H1 (cell line): ENCODE measurements at regions not wholly inside any gene's neighbourhood (a gene's known extent, or its start where the extent isn't known, plus 50 kb on each side); places are given as distances from the start of the nearest gene placed in this dataset.
A peak's percentile ranks its signal among the peaks of the same experiment; 100 is the strongest.

ENCODE experiments used
- CTCF ChIA-PET: fragments of 300-600 bp; sonication (Branson Sonifier 250); formaldehyde crosslinking; loops from one replicate; lab custom pipeline; 2021; ENCODE audit not compliant: partially characterized antibody; lab: Charles Lee
- POLR2A ChIA-PET: fragments of 300-600 bp; sonication (Branson Sonifier 250); formaldehyde crosslinking; loops from one replicate; lab custom pipeline; 2021; ENCODE audit warnings: inconsistent platforms; ENCODE audit not compliant: partially characterized antibody; lab: Charles Lee
- DNase-seq, 2 experiments: peaks; one replicate each; pipeline versions ENCODE4 v3.0.0 to v3.0.0-alpha.2; 2010 to 2022; ENCODE audit warnings: low spot score in 2 of 2, low read depth in 1 of 2, mixed read lengths in 1 of 2
- FAIRE-seq: peaks from 2 replicates; lab custom pipeline; 2011; peaks lifted over from hg19 to GRCh38; lab: Jason Lieb, UNC
- H2AFZ ChIP-seq: 2 replicates; pipeline ENCODE4 v1.8.1; 2012; ENCODE audit warnings: low read length, inconsistent platforms
- H2AK5ac ChIP-seq: 2 replicates; pipeline ENCODE4 v1.6.1; 2013; ENCODE audit warnings: low read depth, low read length
- H2BK120ac ChIP-seq: replicated peaks from 2 replicates; pipeline ENCODE3; 2013; ENCODE audit warnings: low read depth, low read length, inconsistent platforms
- H2BK12ac ChIP-seq: 2 replicates; pipeline ENCODE4 v1.6.1; 2013; ENCODE audit warnings: low read depth, low read length
- H2BK15ac ChIP-seq: 2 replicates; pipeline ENCODE4 v1.6.1; 2013; ENCODE audit warnings: low read length
- H2BK20ac ChIP-seq: 2 replicates; pipeline ENCODE4 v1.6.1; 2013; ENCODE audit warnings: low read length
- H2BK5ac ChIP-seq: 2 replicates; pipeline ENCODE4 v1.6.1; 2013; ENCODE audit warnings: low read depth, low read length
- H3K14ac ChIP-seq: 2 replicates; pipeline ENCODE4 v1.6.1; 2013; ENCODE audit warnings: inconsistent platforms; ENCODE audit not compliant: insufficient read length
- H3K18ac ChIP-seq: 2 replicates; pipeline ENCODE4 v1.6.1; 2013; ENCODE audit warnings: low read length; ENCODE audit errors: extremely low read depth
- H3K23ac ChIP-seq: 2 replicates; pipeline ENCODE4 v1.6.1; 2013; ENCODE audit warnings: inconsistent platforms; ENCODE audit not compliant: insufficient read length
- H3K23me2 ChIP-seq: 2 replicates; pipeline ENCODE4 v1.6.1; 2013; ENCODE audit warnings: low read depth, low read length
- H3K27ac ChIP-seq: 2 replicates; pipeline ENCODE4 v1.6.1; 2011; ENCODE audit warnings: low read depth, low read length, inconsistent platforms
- H3K27me3 ChIP-seq, 4 experiments: replicated peaks in 1 of 4; 1 replicate in 1 of 4; 2 replicates in 3 of 4; pipeline versions ENCODE4 v1.6.1 to v1.8.1; 2011 to 2013; ENCODE audit warnings: low read length in 3 of 4, mild to moderate bottlenecking in 3 of 4, inconsistent platforms in 2 of 4, mixed read lengths in 2 of 4, moderate library complexity in 1 of 4; ENCODE audit not compliant: control insufficient read depth in 3 of 4, insufficient read depth in 3 of 4; ENCODE audit errors: extremely low read depth in 1 of 4
- H3K36me3 ChIP-seq, 4 experiments: 2 replicates each; pipeline versions ENCODE4 v1.6.1 to v1.8.1; 2011 to 2013; ENCODE audit warnings: mild to moderate bottlenecking in 4 of 4, low read length in 3 of 4, moderate library complexity in 2 of 4, control low read depth in 1 of 4, inconsistent platforms in 1 of 4; ENCODE audit not compliant: insufficient read depth in 4 of 4, control insufficient read depth in 2 of 4
- H3K4ac ChIP-seq: replicated peaks from 2 replicates; pipeline ENCODE3; 2013; ENCODE audit warnings: low read length, low read depth, mixed read lengths, inconsistent platforms; ENCODE audit not compliant: insufficient read length
- H3K4me1 ChIP-seq, 4 experiments: replicated peaks in 1 of 4; 1 replicate in 1 of 4; 2 replicates in 3 of 4; pipeline versions ENCODE4 v1.6.1 to v1.8.1; 2011 to 2013; ENCODE audit warnings: low read length in 3 of 4, inconsistent platforms in 2 of 4, mixed read lengths in 1 of 4; ENCODE audit not compliant: insufficient read depth in 4 of 4, control insufficient read depth in 3 of 4
- H3K4me2 ChIP-seq, 2 experiments: 2 replicates each; pipeline versions ENCODE4 v1.6.1 to v1.8.1; 2011 to 2013; ENCODE audit warnings: low read depth in 2 of 2, low read length in 2 of 2, control low read depth in 1 of 2, inconsistent platforms in 1 of 2, mild to moderate bottlenecking in 1 of 2; ENCODE audit not compliant: insufficient read depth in 1 of 2
- H3K4me3 ChIP-seq, 4 experiments: fragments of 200-600, 300-600 bp in 1 of 4; sonication (generic), shearing (Covaris generic), sonication (Bioruptor Twin) in 1 of 4; 2 replicates each; pipeline versions ENCODE4 v1.5.1 to v1.8.1; 2011 to 2016; ENCODE audit warnings: low read length in 4 of 4, low read depth in 3 of 4, control low read depth in 2 of 4, inconsistent platforms in 2 of 4, mild to moderate bottlenecking in 2 of 4, mixed read lengths in 1 of 4, moderate library complexity in 1 of 4; ENCODE audit not compliant: insufficient read depth in 2 of 4; ENCODE audit errors: extremely low read depth in 1 of 4
- H3K56ac ChIP-seq: replicated peaks from 2 replicates; pipeline ENCODE3; 2013; ENCODE audit warnings: low read depth, mild to moderate bottlenecking, mixed read lengths, low read length, inconsistent platforms; ENCODE audit not compliant: insufficient read length
- H3K79me1 ChIP-seq: 2 replicates; pipeline ENCODE4 v1.6.1; 2013; ENCODE audit warnings: low read depth, low read length, control low read depth
- H3K79me2 ChIP-seq, 2 experiments: 2 replicates each; pipeline versions ENCODE4 v1.6.1 to v1.8.1; 2012 to 2013; ENCODE audit warnings: low read length in 2 of 2, mild to moderate bottlenecking in 2 of 2, inconsistent platforms in 1 of 2; ENCODE audit not compliant: insufficient read depth in 2 of 2, control insufficient read depth in 1 of 2
- H3K9ac ChIP-seq, 4 experiments: replicated peaks in 1 of 4; 1 replicate in 1 of 4; 2 replicates in 3 of 4; pipeline versions ENCODE4 v1.6.1 to v1.8.1; 2011 to 2013; ENCODE audit warnings: low read depth in 3 of 4, low read length in 3 of 4, control low read depth in 2 of 4, mild to moderate bottlenecking in 2 of 4, moderate library complexity in 2 of 4, inconsistent platforms in 1 of 4; ENCODE audit errors: extremely low read depth in 1 of 4
- H3K9me3 ChIP-seq, 2 experiments: 2 replicates each; pipeline versions ENCODE4 v1.6.1 to v1.8.1; 2012 to 2013; ENCODE audit warnings: mild to moderate bottlenecking in 2 of 2, moderate library complexity in 2 of 2, control low read depth in 1 of 2, inconsistent platforms in 1 of 2, low read depth in 1 of 2, low read length in 1 of 2, mixed read lengths in 1 of 2; ENCODE audit not compliant: insufficient read depth in 2 of 2
- H4K20me1 ChIP-seq, 2 experiments: replicated peaks in 1 of 2; 2 replicates each; pipeline versions ENCODE3 to v1.8.1; 2011 to 2013; ENCODE audit warnings: inconsistent platforms in 2 of 2, low read length in 2 of 2, mild to moderate bottlenecking in 1 of 2; ENCODE audit not compliant: insufficient read depth in 2 of 2, control insufficient read depth in 1 of 2
- H4K5ac ChIP-seq: 2 replicates; pipeline ENCODE4 v1.6.1; 2013; ENCODE audit warnings: low read length, low read depth, mixed read lengths, inconsistent platforms; ENCODE audit not compliant: insufficient read length
- H4K8ac ChIP-seq: 2 replicates; pipeline ENCODE4 v1.8.0; 2013; ENCODE audit warnings: mild to moderate bottlenecking, moderate library complexity, low read length, inconsistent platforms; ENCODE audit not compliant: insufficient read depth; ENCODE audit errors: extremely low read depth
- H4K91ac ChIP-seq: replicated peaks from 2 replicates; pipeline ENCODE3; 2013; ENCODE audit warnings: low read length, mixed read lengths, inconsistent platforms; ENCODE audit not compliant: insufficient read length
- KDM4A ChIP-seq: IDR thresholded peaks from one replicate; pipeline ENCODE4 v1.7.1; 2012; ENCODE audit warnings: low read depth, mild to moderate bottlenecking, moderate library complexity, low read length, inconsistent platforms; ENCODE audit not compliant: severe bottlenecking
- SAP30 ChIP-seq: fragments of 300-600 bp; sonication (generic); IDR thresholded peaks from 2 replicates; pipeline ENCODE4 v1.7.1; 2012; ENCODE audit warnings: low read length, moderate library complexity, mild to moderate bottlenecking, inconsistent platforms; ENCODE audit not compliant: insufficient read depth, insufficient replicate concordance
- WGBS, 2 experiments: shearing (Covaris generic) in 1 of 2; methylation state at CpG; one replicate each; pipeline versions ENCODE4 v1.1.6 to v1.1.7; 2013 to 2015; ENCODE audit warnings: low lambda C conversion rate in 2 of 2, mixed read lengths in 2 of 2, inconsistent platforms in 1 of 2, low coverage in 1 of 2, missing lambda C conversion rate in 1 of 2; ENCODE audit not compliant: insufficient replicate concordance in 2 of 2, insufficient coverage in 1 of 2, insufficient read length in 1 of 2; ENCODE audit errors: extremely low coverage in 1 of 2, missing lambda C conversion rate in 1 of 2; 5-methylcytosine and 5-hydroxymethylcytosine counted together

DNA sequence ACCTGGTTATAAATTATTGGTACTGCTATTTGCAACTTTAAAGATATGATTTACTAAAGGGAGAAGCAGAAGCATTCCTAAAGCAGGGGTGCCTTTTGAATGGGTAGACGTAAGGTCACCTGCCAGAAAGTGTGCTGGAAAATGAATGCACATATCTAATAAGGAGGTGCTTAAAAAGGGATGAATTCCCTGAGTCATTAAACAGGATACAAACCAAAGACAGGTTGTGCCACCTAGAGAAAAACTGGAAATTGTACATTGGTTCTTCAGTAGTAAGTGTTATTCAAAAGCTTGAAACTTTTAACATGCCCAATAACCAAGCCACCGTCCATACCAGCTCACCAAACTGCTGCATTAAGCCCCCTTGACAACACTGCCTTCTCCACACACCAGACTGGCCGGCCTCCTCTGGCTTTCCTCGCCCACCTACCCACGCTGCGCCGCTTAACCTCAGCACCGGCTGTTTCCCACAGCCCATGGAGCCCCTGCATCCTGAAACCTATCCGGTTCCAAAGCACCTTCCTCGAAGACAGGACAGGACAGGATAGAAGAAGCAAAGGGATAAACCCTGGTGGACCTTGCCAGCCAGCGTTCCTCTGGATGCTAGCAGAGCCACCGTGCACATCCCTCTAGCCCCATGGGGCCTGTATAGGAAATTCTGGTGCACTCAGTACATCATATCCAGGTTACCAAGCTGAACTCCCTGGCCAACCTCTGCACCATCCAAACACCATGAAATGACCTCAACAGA, 201.5 kb upstream of the CAND1 start:
- Histone ChIP-seq H4K8ac (no peak overlapping the region), H2BK120ac (no peak overlapping the region), H3K4me3 (peak overlapping the region; percentile 59 to 86 (median 64); a peak in 7 of 8 replicates), H4K5ac (no peak overlapping the region), H3K27ac (no peak overlapping the region), H2BK5ac (no peak overlapping the region), H3K4me2 (peak overlapping the region; percentile 78 to 100), H3K23me2 (peaks cover 11% of the 10 kb centered on the region), H4K91ac (no peak overlapping the region), H2BK12ac (no peak overlapping the region), H3K9me3 (no peaks in the 10 kb centered on the region), H2AK5ac (no peak overlapping the region), H3K56ac (no peak overlapping the region), H3K23ac (no peak overlapping the region), H2BK15ac (no peak overlapping the region), H2AFZ (no peak overlapping the region), H3K36me3 (no peaks in the 10 kb centered on the region), H3K27me3 (no peaks in the 10 kb centered on the region; a peak in 2 of 7 replicates), H3K14ac (no peak overlapping the region), H3K18ac (no peak overlapping the region)
- POLR2A ChIA-PET: no interaction called here
- CTCF ChIA-PET: interaction anchor here (0.7 to 1.8 kb wide), 4 partner anchors 12 to 42 kb away, joined by 3 to 7 read pairs (median 4); no protein-coding TSS in a partner anchor
- no peak for FAIRE-seq
- TF ChIP-seq SAP30: no peak
- peak; percentile 4 for TF ChIP-seq KDM4A
- TF ChIP-seq, all 59 proteins: peak for 1
- peak in 1 of 2 experiments; percentile 53 for DNase-seq
- 29% methylated on average over 12 of the region's 12 CpGs; no CpG with 5 or more reads in 1 of the 2 experiments for WGBS, 2 experiments
- H3K79me2 ChIP-seq: peaks cover 0 to 18% of the 10 kb centered on the region in 2 experiments; a peak in 2 of 4 replicates
- H4K20me1 ChIP-seq: peaks cover 3 to 7% of the 10 kb centered on the region in 2 experiments
- no peak overlapping the region for H3K4ac ChIP-seq
- peaks cover 5% of the 10 kb centered on the region; the same call in 1 of the 2 replicates for H3K79me1 ChIP-seq
- peak overlapping the region in 1 of 4 experiments; percentile 26; a peak in 1 of 7 replicates for H3K9ac ChIP-seq
- no peak overlapping the region for H2BK20ac ChIP-seq
- H3K4me1 ChIP-seq: peaks cover 4 to 10% (median 6%) of the 10 kb centered on the region in 4 experiments
